ENCODE measurements at regions not wholly inside any gene's neighbourhood (a gene's known extent, or its start where the extent isn't known, plus 50 kb on each side); places are given as distances from the start of the nearest gene placed in this dataset.

DNA sequence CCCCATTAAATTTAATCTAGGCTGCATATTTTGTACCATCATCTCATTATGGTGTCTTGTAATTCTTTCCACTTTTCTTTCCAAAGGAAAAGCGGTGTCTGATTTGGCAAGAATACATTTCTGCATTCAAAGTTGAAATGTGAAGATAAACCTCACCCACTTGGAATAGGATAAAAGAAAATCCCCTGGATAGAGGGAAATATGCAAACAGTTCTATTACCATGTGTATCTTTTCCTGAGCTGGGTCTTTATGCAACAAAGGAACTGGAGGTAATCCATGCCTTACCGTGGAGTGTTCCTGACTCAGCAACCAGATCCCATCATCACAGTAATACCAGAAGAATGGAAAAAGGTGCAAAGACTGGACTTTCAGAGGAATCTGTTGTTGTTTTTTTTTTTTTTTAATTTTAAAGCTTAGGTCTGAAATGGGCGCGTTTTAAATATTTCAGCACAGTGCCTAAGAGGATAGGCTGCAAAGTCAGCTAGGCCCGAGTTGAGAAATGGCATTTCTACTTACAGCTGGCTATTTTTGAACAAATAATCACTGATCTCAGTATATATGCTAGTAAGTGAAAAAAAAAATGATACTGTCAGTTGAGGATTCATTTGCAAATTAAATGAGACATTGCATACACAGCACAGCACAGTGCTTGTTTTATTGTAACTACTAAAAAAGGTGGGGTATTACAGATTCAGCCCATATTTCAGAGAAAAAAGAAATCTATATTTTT is 55.5 kb upstream of the ADAMTS9 start:
- DNase-seq (ENCODE audit: low spot score): no peak

DNA sequence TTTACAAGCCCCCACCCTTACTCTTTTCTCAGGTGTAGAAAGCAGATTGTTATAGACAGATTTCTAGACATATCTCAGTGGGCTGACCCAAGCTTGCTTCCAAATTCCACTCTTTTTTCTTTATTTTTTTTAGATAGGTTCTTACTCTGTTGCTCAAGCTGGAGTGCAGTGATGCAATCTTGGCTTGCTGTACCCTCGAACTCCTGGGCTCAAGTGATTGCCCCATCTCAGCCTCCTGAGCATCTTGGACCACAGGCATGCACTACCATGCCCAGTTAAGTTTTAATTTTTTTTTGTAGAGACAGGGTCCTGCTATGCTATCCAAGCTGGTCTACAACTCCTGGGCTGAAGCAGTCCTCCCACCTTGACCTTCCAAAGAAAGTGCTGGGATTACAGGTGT is 53.5 kb upstream of the ADAMTS9 start:
- DNase-seq (ENCODE audit: low spot score): no peak

GRCh38 chr3:64739971-64740631 is 52.3 kb upstream of the ADAMTS9 start:
- no peak for DNase-seq (ENCODE audit: low spot score)

Data from ecto neural progenitor cell (in vitro differentiated cells).